ENCODE measurements at regions not wholly inside any gene's neighbourhood (a gene's known extent, or its start where the extent isn't known, plus 50 kb on each side); places are given as distances from the start of the nearest gene placed in this dataset.
A peak's percentile ranks its signal among the peaks of the same experiment; 100 is the strongest.
"Not testable (repeated sequence)": the region's sequence is repeated elsewhere in the genome, so short reads cannot be mapped to it uniquely, and the experiment has no call there.

GRCh38 chr3:72086743-72087087 lies 301.8 kb upstream of the PROK2 start:
- no peak for DNase-seq

GRCh38 chr3:72086042-72086742 lies 301.2 kb upstream of the PROK2 start:
- DNase-seq: no peak

- DNase-seq: no peak
Measured at GRCh38 chr3:72085036-72085435, 300.1 kb upstream of the PROK2 start.

- no peak for DNase-seq
Measured at GRCh38 chr3:72082776-72083462, 298.0 kb upstream of the PROK2 start.

GRCh38 chr3:72082186-72082715 lies 297.3 kb upstream of the PROK2 start:
- DNase-seq: no peak

GRCh38 chr3:72081471-72082185 lies 296.7 kb upstream of the PROK2 start:
- no peak for DNase-seq

- no peak for DNase-seq
Measured at GRCh38 chr3:72080800-72081199, 295.9 kb upstream of the PROK2 start.

- DNase-seq: no peak
Measured at GRCh38 chr3:72080095-72080494, 295.1 kb upstream of the PROK2 start.

GRCh38 chr3:72079369-72079872 lies 294.5 kb upstream of the PROK2 start:
- DNase-seq: no peak

GRCh38 chr3:72078676-72079368 lies 293.9 kb upstream of the PROK2 start:
- DNase-seq: no peak

- peak; percentile 41 for DNase-seq
Measured at GRCh38 chr3:72077473-72078259, 292.7 kb upstream of the PROK2 start.

GRCh38 chr3:72075848-72076247 lies 290.9 kb upstream of the PROK2 start:
- not testable (repeated sequence) for DNase-seq

GRCh38 chr3:72071624-72072023 lies 286.7 kb upstream of the PROK2 start:
- no peak for DNase-seq

GRCh38 chr3:72070005-72070404 lies 285.1 kb upstream of the PROK2 start:
- no peak for DNase-seq

GRCh38 chr3:72069543-72069942 lies 284.6 kb upstream of the PROK2 start:
- no peak for DNase-seq

- no peak for DNase-seq
Measured at GRCh38 chr3:72068621-72069020, 283.7 kb upstream of the PROK2 start.

- no peak for DNase-seq
Measured at GRCh38 chr3:72067721-72068120, 282.8 kb upstream of the PROK2 start.

GRCh38 chr3:72065872-72066641 lies 281.1 kb upstream of the PROK2 start:
- no peak for DNase-seq

- no peak for DNase-seq
Measured at GRCh38 chr3:72065236-72065635, 280.3 kb upstream of the PROK2 start.

GRCh38 chr3:72064727-72065126 lies 279.8 kb upstream of the PROK2 start:
- not testable (repeated sequence) for DNase-seq

- no peak for DNase-seq
Measured at GRCh38 chr3:72062017-72062416, 277.1 kb upstream of the PROK2 start.
